PC-3 (cell line): ENCODE measurements at regions not wholly inside any gene's neighbourhood (a gene's known extent, or its start where the extent isn't known, plus 50 kb on each side); places are given as distances from the start of the nearest gene placed in this dataset.

Source experiments
- ATAC-seq: fragments of 200-7000 bp; cut with Tn5 transposase; 2 replicates; pipeline ENCODE4 v1.9.1; 2020; ENCODE audit warnings: mild to moderate bottlenecking, moderate library complexity
- BruUV-seq: library from RNA; stranded (reverse); fragments of 400-500 nt; replicated peaks from 2 replicates; lab custom pipeline; 2021; lab: Mats Ljungman, UMichigan
- CTCF ChIA-PET: fragments of 300-600 bp; sonication (Branson Sonifier 250); formaldehyde crosslinking; loops from one replicate; lab custom pipeline; 2022; ENCODE audit warnings: antibody characterized with exemption; lab: Charles Lee
- POLR2A ChIA-PET: fragments of 300-600 bp; sonication (Branson Sonifier 250); formaldehyde crosslinking; loops from one replicate; lab custom pipeline; 2022; ENCODE audit warnings: antibody characterized with exemption; ENCODE audit not compliant: unreplicated experiment; lab: Charles Lee
- DNase-seq: peaks from one replicate; pipeline ENCODE4 v3.0.0-alpha.2; 2015
- H2AFZ ChIP-seq: fragments of 300-600 bp; sonication (generic); 2 replicates; pipeline ENCODE4 v1.6.0; 2016; ENCODE audit warnings: antibody characterized with exemption, low read length
- H3F3A ChIP-seq: fragments of 300-600 bp; sonication (generic); one replicate; pipeline ENCODE4 v1.6.0; 2017; ENCODE audit warnings: antibody characterized with exemption, low read length, control low read depth, mild to moderate bottlenecking; ENCODE audit not compliant: unreplicated experiment
- H3K27ac ChIP-seq: fragments of 300-600 bp; sonication (generic); 2 replicates; pipeline ENCODE4 v1.5.1; 2016; ENCODE audit warnings: mild to moderate bottlenecking, low read length
- H3K27me3 ChIP-seq: fragments of 300-600 bp; sonication (generic); 2 replicates; pipeline ENCODE4 v1.6.1; 2016; ENCODE audit warnings: low read length, mixed read lengths
- H3K36me3 ChIP-seq: fragments of 300-600 bp; sonication (generic); 2 replicates; pipeline ENCODE4 v1.6.1; 2016; ENCODE audit warnings: low read depth, mixed run types, low read length, mixed read lengths
- H3K4me1 ChIP-seq: fragments of 300-600 bp; sonication (generic); 2 replicates; pipeline ENCODE4 v1.5.1; 2016; ENCODE audit warnings: low read length; ENCODE audit not compliant: insufficient read depth
- H3K4me2 ChIP-seq: fragments of 300-600 bp; sonication (generic); 2 replicates; pipeline ENCODE4 v1.6.0; 2016; ENCODE audit warnings: low read length
- H3K4me3 ChIP-seq: fragments of 300-600 bp; sonication (generic); 2 replicates; pipeline ENCODE4 v1.5.1; 2016; ENCODE audit warnings: mild to moderate bottlenecking, low read length, mixed read lengths
- H3K79me2 ChIP-seq: fragments of 300-600 bp; sonication (generic); 2 replicates; pipeline ENCODE4 v1.6.1; 2017; ENCODE audit warnings: low read length, mixed read lengths
- H3K9ac ChIP-seq: fragments of 300-600 bp; sonication (generic); 2 replicates; pipeline ENCODE4 v1.6.0; 2016; ENCODE audit warnings: mild to moderate bottlenecking, low read length
- H3K9me2 ChIP-seq: fragments of 300-600 bp; sonication (generic); replicated peaks from 2 replicates; pipeline ENCODE4 v1.6.1; 2016; ENCODE audit warnings: mixed run types, low read length, mixed read lengths
- H3K9me3 ChIP-seq: fragments of 300-600 bp; sonication (generic); 2 replicates; pipeline ENCODE4 v1.6.1; 2016; ENCODE audit warnings: low read length, mixed read lengths
- H4K20me1 ChIP-seq: fragments of 300-600 bp; sonication (generic); 2 replicates; pipeline ENCODE4 v1.6.1; 2016; ENCODE audit warnings: low read length, mixed read lengths
- CTCF ChIP-seq: fragments of 300-600 bp; sonication (generic); conservative IDR thresholded peaks from 2 replicates; pipeline ENCODE4 v1.5.1; 2017; ENCODE audit warnings: antibody characterized with exemption, low read depth, mild to moderate bottlenecking, low read length
- EZH2 ChIP-seq: fragments of 300-600 bp; sonication (generic); IDR thresholded peaks from one replicate; pipeline ENCODE4 v1.6.1; 2017; ENCODE audit warnings: antibody characterized with exemption, mild to moderate bottlenecking, low read length; ENCODE audit not compliant: unreplicated experiment
- EZH2phosphoT487 ChIP-seq: fragments of 300-600 bp; sonication (generic); IDR thresholded peaks from 2 replicates; pipeline ENCODE4 v1.6.1; 2018; ENCODE audit warnings: mild to moderate bottlenecking, antibody characterized with exemption, low read length, borderline replicate concordance
- intact Hi-C: fragments of 100-400 bp; cut with micrococcal nuclease; formaldehyde crosslinking; loops from 2 replicates; pipeline ENCODE4 v1.9.0; 2023

DNA sequence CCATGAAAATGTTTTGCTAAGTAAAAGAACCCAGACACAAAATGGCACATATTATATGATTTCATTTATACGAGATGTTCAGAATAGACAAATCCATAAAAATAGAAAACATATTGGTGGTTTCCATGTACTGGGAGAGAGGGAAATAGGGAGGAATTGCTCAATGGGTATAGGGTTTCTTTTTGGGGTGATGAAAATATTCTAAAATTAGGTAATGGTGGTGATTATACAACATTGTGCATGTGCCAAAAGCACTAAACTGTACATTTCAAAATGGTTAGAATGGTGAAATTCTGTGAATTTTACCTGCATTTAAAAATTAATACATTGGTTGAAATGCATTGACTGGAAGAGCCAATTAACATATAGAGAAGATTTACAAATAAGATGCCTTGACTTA, 613.9 kb downstream of the TNS3 start:
- Histone ChIP-seq H3K9me2 (no peaks in the 10 kb centered on the region), H3K36me3 (no peaks in the 10 kb centered on the region; the same call in 1 of the 2 replicates), H3K9ac (no peak overlapping the region), H3K4me2 (no peak overlapping the region), H3K4me3 (no peak overlapping the region), H3K27me3 (no peaks in the 10 kb centered on the region), H3K4me1 (peaks cover 8% of the 10 kb centered on the region), H3K79me2 (no peaks in the 10 kb centered on the region), H4K20me1 (no peaks in the 10 kb centered on the region), H3K9me3 (peaks cover 21% of the 10 kb centered on the region), H3F3A (no peaks in the 10 kb centered on the region), H2AFZ (no peak overlapping the region), H3K27ac (no peak overlapping the region)
- BruUV-seq = no TSS peak
- POLR2A ChIA-PET = no interaction called here
- ATAC-seq = no peak
- CTCF ChIA-PET = no interaction called here
- DNase-seq = no peak
- no peak for TF ChIP-seq CTCF
- no peak for TF ChIP-seq EZH2phosphoT487
- no peak for TF ChIP-seq EZH2
- intact Hi-C loops = no loop called here

GRCh38 chr7:46963719-46964118, 618.2 kb downstream of the TNS3 start:
- Histone ChIP-seq H3K4me1 (no peaks in the 10 kb centered on the region), H3K36me3 (no peaks in the 10 kb centered on the region; the same call in 1 of the 2 replicates), H3K9ac (no peak overlapping the region), H3K4me2 (no peak overlapping the region), H3K9me3 (peaks cover 21% of the 10 kb centered on the region), H3K9me2 (no peaks in the 10 kb centered on the region; the same call in 1 of the 2 replicates), H3K4me3 (no peak overlapping the region), H3K27ac (no peak overlapping the region), H4K20me1 (no peaks in the 10 kb centered on the region), H2AFZ (no peak overlapping the region), H3K27me3 (no peaks in the 10 kb centered on the region), H3F3A (no peaks in the 10 kb centered on the region), H3K79me2 (no peaks in the 10 kb centered on the region)
- ChIA-PET CTCF (no interaction called here), POLR2A (no interaction called here)
- TF ChIP-seq EZH2 = no peak
- TF ChIP-seq EZH2phosphoT487 = no peak
- TF ChIP-seq CTCF = no peak
- ATAC-seq (no peak), DNase-seq (no peak)
- BruUV-seq = no TSS peak
- intact Hi-C loops = no loop called here

DNA sequence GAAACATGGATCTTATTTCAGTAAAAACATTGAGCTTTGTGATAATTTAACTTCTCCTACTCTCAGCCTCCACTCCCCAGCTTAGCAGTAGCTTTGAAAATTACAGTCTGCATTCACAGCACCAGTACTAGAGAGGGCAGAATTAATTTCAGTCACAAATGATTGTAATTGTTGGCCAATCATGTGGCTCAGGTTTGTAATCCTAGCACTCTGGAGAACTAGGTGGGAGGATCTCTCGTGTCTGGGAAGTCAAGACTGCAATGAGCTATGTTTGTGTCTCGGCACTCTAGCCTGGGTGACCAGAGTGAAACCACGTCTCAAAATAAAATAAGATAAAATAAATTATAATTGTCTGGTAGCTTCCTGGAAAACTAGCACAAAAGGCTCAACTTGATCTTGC, 620.9 kb downstream of the TNS3 start:
- H3K9me2 ChIP-seq = no peaks in the 10 kb centered on the region; the same call in 1 of the 2 replicates
- H3K4me2 ChIP-seq = no peak overlapping the region
- no TSS peak for BruUV-seq
- H3K9me3 ChIP-seq = peaks cover 15% of the 10 kb centered on the region
- TF ChIP-seq EZH2 = no peak
- no peak for TF ChIP-seq EZH2phosphoT487
- TF ChIP-seq CTCF = no peak
- no peaks in the 10 kb centered on the region for H4K20me1 ChIP-seq
- ChIA-PET POLR2A (interaction anchor here (0.5 kb wide), 1 partner anchor 62 kb away, joined by 6 read pairs; no protein-coding TSS in a partner anchor), CTCF (no interaction called here)
- H3K79me2 ChIP-seq = no peaks in the 10 kb centered on the region
- no peak overlapping the region for H3K27ac ChIP-seq
- intact Hi-C loops = no loop called here
- no peak overlapping the region for H3K9ac ChIP-seq
- H3F3A ChIP-seq = no peaks in the 10 kb centered on the region
- H3K4me3 ChIP-seq = no peak overlapping the region
- H3K27me3 ChIP-seq = no peaks in the 10 kb centered on the region
- DNase-seq = no peak
- no peaks in the 10 kb centered on the region; the same call in 1 of the 2 replicates for H3K36me3 ChIP-seq
- no peaks in the 10 kb centered on the region for H3K4me1 ChIP-seq
- no peak overlapping the region for H2AFZ ChIP-seq
- no peak for ATAC-seq
